GM23338 (cell line): ENCODE measurements at regions not wholly inside any gene's neighbourhood (a gene's known extent, or its start where the extent isn't known, plus 50 kb on each side); places are given as distances from the start of the nearest gene placed in this dataset.

Source experiments
- ATAC-seq: fragments of 200-7000 bp; cut with Tn5 transposase; 3 replicates; pipeline ENCODE4 v1.9.1; 2020
- DNase-seq: peaks from one replicate; pipeline ENCODE4 v3.0.0-alpha.2; 2015; ENCODE audit warnings: low spot score
- H2AFZ ChIP-seq: fragments of 200-600 bp; sonication (generic); 2 replicates; pipeline ENCODE4 v1.8.0; 2016; ENCODE audit warnings: antibody characterized with exemption, mild to moderate bottlenecking, moderate library complexity
- H3F3A ChIP-seq: fragments of 200-600 bp; sonication (generic); replicated peaks from 2 replicates; pipeline ENCODE4 v1.8.0; 2017; ENCODE audit warnings: antibody characterized with exemption, mixed run types, low read depth
- H3K27ac ChIP-seq: fragments of 200-600 bp; sonication (generic); 2 replicates; pipeline ENCODE4 v1.6.1; 2016; ENCODE audit warnings: low read depth
- H3K27me3 ChIP-seq: fragments of 200-600 bp; sonication (generic); 2 replicates; pipeline ENCODE4 v1.8.0; 2016; ENCODE audit warnings: mild to moderate bottlenecking, mixed run types, moderate library complexity; ENCODE audit not compliant: insufficient read depth
- H3K36me3 ChIP-seq: fragments of 200-600 bp; sonication (generic); 2 replicates; pipeline ENCODE4 v1.8.0; 2016; ENCODE audit warnings: mild to moderate bottlenecking; ENCODE audit not compliant: insufficient read depth
- H3K4me1 ChIP-seq: fragments of 200-600 bp; sonication (generic); 2 replicates; pipeline ENCODE4 v1.8.0; 2016; ENCODE audit warnings: mild to moderate bottlenecking, moderate library complexity; ENCODE audit not compliant: insufficient read depth
- H3K4me2 ChIP-seq: fragments of 200-600 bp; sonication (generic); 2 replicates; pipeline ENCODE4 v1.7.1; 2017; ENCODE audit warnings: mixed run types
- H3K4me3 ChIP-seq: fragments of 200-600 bp; sonication (generic); 2 replicates; pipeline ENCODE4 v1.6.1; 2016; ENCODE audit warnings: mixed run types
- H3K79me2 ChIP-seq: fragments of 200-600 bp; sonication (generic); replicated peaks from 2 replicates; pipeline ENCODE4 v1.8.0; 2017; ENCODE audit warnings: mild to moderate bottlenecking; ENCODE audit not compliant: insufficient read depth
- H3K9me2 ChIP-seq: fragments of 200-600 bp; sonication (generic); 2 replicates; pipeline ENCODE4 v1.8.0; 2017; ENCODE audit not compliant: insufficient read depth
- H4K20me1 ChIP-seq: fragments of 200-600 bp; sonication (generic); replicated peaks from 2 replicates; pipeline ENCODE4 v1.8.0; 2017; ENCODE audit warnings: mild to moderate bottlenecking; ENCODE audit not compliant: insufficient read depth
- H3K27ac Mint-ChIP-seq: 2 replicates; pipeline ENCODE4 v1.8.0; 2020; ENCODE audit warnings: inconsistent platforms, mild to moderate bottlenecking, moderate library complexity, mixed read lengths
- H3K27me3 Mint-ChIP-seq: 3 replicates; pipeline ENCODE4 v1.8.0; 2022; ENCODE audit warnings: low read depth, mild to moderate bottlenecking, moderate library complexity, mixed read lengths, inconsistent platforms; ENCODE audit not compliant: insufficient read depth, poor library complexity
- H3K36me3 Mint-ChIP-seq: 3 replicates; pipeline ENCODE4 v1.8.0; 2021; ENCODE audit warnings: low read depth, mild to moderate bottlenecking, inconsistent platforms, moderate library complexity, mixed read lengths
- H3K4me1 Mint-ChIP-seq: 3 replicates; pipeline ENCODE4 v1.8.0; 2020; ENCODE audit warnings: mild to moderate bottlenecking, inconsistent platforms, mixed read lengths
- H3K4me3 Mint-ChIP-seq: 3 replicates; pipeline ENCODE4 v1.8.0; 2021; ENCODE audit warnings: moderate library complexity, mild to moderate bottlenecking, inconsistent platforms, mixed read lengths
- H3K9me3 Mint-ChIP-seq: 3 replicates; pipeline ENCODE4 v1.8.0; 2020; ENCODE audit warnings: moderate library complexity, mild to moderate bottlenecking, inconsistent platforms, mixed read lengths
- CREB1 ChIP-seq: fragments of 250-450 bp; sonication (Bioruptor Pico); IDR thresholded peaks from 2 replicates; pipeline ENCODE4 v1.5.0; 2020; ENCODE audit warnings: low read depth, mild to moderate bottlenecking, moderate library complexity
- CTCF ChIP-seq, 2 experiments: fragments of 200-600 bp in 1 of 2; sonication (generic) in 1 of 2; conservative IDR thresholded peaks; 2 replicates each; pipeline versions ENCODE4 v1.5.1 to v1.6.1; 2016 to 2017; ENCODE audit warnings: antibody characterized with exemption in 2 of 2, low read depth in 2 of 2, mild to moderate bottlenecking in 2 of 2, moderate library complexity in 1 of 2
- ETS1 ChIP-seq: IDR thresholded peaks from 2 replicates; pipeline ENCODE4 v1.6.1; 2016; ENCODE audit warnings: antibody characterized with exemption
- EZH2 ChIP-seq: fragments of 200-600 bp; sonication (generic); IDR thresholded peaks from one replicate; pipeline ENCODE4 v1.8.0; 2017; ENCODE audit warnings: antibody characterized with exemption, mild to moderate bottlenecking, low read depth; ENCODE audit not compliant: unreplicated experiment
- EZH2phosphoT487 ChIP-seq: fragments of 200-600 bp; sonication (generic); IDR thresholded peaks from one replicate; pipeline ENCODE4 v1.8.1; 2018; ENCODE audit warnings: antibody characterized with exemption; ENCODE audit not compliant: unreplicated experiment
- JUNB ChIP-seq: IDR thresholded peaks from one replicate; pipeline ENCODE4 v1.6.1; 2016; ENCODE audit warnings: antibody characterized with exemption; ENCODE audit not compliant: unreplicated experiment
- NANOG ChIP-seq: IDR thresholded peaks from 2 replicates; pipeline ENCODE4 v1.6.1; 2016; ENCODE audit warnings: antibody characterized with exemption, borderline replicate concordance
- POLR2AphosphoS5 ChIP-seq: IDR thresholded peaks from 2 replicates; pipeline ENCODE4 v1.6.1; 2016; ENCODE audit warnings: antibody characterized with exemption, low read depth
- STAT1 ChIP-seq: IDR thresholded peaks from one replicate; pipeline ENCODE4 v1.6.1; 2016; ENCODE audit warnings: antibody characterized with exemption; ENCODE audit not compliant: unreplicated experiment
- ZNF114 ChIP-seq: fragments of 250-450 bp; sonication (Bioruptor Pico); IDR thresholded peaks from 2 replicates; pipeline ENCODE4 v1.5.0; 2020; ENCODE audit warnings: mild to moderate bottlenecking, moderate library complexity
- ZNF331 ChIP-seq: fragments of 250-450 bp; sonication (Bioruptor Pico); IDR thresholded peaks from 2 replicates; pipeline ENCODE4 v1.5.0; 2020; ENCODE audit warnings: low read depth, mild to moderate bottlenecking, moderate library complexity
- TF ChIP-seq, protein P1 (sequence below): fragments of 250-450 bp; sonication (Bioruptor Pico); IDR thresholded peaks from 2 replicates; pipeline ENCODE4 v1.5.0; 2020; ENCODE audit warnings: mild to moderate bottlenecking, moderate library complexity
- TF ChIP-seq, protein P2 (sequence below): IDR thresholded peaks from one replicate; pipeline ENCODE4 v1.6.1; 2018; ENCODE audit warnings: antibody characterized with exemption; ENCODE audit not compliant: unreplicated experiment

DNA sequence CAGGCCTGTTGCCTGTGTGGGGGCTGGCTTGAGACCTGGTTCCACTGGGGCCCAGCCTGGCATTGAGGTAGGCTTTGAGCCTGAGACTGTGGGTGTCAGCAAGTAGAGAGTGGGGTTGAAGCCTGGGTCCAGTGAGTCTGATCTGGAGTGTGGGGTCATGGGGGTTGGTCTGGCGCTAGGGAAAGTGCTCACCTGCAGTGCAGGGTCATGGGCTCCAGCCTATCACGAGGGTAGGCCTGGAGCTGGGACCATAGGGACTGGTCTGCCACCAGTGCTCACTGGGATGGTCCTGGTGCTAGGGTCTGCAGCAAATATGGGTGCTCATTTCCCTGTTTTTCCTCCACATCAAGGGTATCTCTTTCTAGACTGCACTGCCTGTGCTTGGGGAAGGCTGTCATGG is 95.4 kb upstream of the KLF14 start:
- no peaks in the 10 kb centered on the region for H3K9me2 ChIP-seq
- TF ChIP-seq JUNB (no peak), CREB1 (CRISPR knock-in tag) (no peak), NANOG (no peak), EZH2phosphoT487 (no peak), ZNF331 (CRISPR knock-in tag) (no peak), CTCF (conservative IDR thresholded peaks at IDR 0.05; ENCODE audit: low read depth in 2 of 2) (no peak), ZNF114 (no peak), ETS1 (no peak), POLR2AphosphoS5 (no peak), STAT1 (no peak), EZH2 (no peak)
- TF ChIP-seq, protein P1, sequence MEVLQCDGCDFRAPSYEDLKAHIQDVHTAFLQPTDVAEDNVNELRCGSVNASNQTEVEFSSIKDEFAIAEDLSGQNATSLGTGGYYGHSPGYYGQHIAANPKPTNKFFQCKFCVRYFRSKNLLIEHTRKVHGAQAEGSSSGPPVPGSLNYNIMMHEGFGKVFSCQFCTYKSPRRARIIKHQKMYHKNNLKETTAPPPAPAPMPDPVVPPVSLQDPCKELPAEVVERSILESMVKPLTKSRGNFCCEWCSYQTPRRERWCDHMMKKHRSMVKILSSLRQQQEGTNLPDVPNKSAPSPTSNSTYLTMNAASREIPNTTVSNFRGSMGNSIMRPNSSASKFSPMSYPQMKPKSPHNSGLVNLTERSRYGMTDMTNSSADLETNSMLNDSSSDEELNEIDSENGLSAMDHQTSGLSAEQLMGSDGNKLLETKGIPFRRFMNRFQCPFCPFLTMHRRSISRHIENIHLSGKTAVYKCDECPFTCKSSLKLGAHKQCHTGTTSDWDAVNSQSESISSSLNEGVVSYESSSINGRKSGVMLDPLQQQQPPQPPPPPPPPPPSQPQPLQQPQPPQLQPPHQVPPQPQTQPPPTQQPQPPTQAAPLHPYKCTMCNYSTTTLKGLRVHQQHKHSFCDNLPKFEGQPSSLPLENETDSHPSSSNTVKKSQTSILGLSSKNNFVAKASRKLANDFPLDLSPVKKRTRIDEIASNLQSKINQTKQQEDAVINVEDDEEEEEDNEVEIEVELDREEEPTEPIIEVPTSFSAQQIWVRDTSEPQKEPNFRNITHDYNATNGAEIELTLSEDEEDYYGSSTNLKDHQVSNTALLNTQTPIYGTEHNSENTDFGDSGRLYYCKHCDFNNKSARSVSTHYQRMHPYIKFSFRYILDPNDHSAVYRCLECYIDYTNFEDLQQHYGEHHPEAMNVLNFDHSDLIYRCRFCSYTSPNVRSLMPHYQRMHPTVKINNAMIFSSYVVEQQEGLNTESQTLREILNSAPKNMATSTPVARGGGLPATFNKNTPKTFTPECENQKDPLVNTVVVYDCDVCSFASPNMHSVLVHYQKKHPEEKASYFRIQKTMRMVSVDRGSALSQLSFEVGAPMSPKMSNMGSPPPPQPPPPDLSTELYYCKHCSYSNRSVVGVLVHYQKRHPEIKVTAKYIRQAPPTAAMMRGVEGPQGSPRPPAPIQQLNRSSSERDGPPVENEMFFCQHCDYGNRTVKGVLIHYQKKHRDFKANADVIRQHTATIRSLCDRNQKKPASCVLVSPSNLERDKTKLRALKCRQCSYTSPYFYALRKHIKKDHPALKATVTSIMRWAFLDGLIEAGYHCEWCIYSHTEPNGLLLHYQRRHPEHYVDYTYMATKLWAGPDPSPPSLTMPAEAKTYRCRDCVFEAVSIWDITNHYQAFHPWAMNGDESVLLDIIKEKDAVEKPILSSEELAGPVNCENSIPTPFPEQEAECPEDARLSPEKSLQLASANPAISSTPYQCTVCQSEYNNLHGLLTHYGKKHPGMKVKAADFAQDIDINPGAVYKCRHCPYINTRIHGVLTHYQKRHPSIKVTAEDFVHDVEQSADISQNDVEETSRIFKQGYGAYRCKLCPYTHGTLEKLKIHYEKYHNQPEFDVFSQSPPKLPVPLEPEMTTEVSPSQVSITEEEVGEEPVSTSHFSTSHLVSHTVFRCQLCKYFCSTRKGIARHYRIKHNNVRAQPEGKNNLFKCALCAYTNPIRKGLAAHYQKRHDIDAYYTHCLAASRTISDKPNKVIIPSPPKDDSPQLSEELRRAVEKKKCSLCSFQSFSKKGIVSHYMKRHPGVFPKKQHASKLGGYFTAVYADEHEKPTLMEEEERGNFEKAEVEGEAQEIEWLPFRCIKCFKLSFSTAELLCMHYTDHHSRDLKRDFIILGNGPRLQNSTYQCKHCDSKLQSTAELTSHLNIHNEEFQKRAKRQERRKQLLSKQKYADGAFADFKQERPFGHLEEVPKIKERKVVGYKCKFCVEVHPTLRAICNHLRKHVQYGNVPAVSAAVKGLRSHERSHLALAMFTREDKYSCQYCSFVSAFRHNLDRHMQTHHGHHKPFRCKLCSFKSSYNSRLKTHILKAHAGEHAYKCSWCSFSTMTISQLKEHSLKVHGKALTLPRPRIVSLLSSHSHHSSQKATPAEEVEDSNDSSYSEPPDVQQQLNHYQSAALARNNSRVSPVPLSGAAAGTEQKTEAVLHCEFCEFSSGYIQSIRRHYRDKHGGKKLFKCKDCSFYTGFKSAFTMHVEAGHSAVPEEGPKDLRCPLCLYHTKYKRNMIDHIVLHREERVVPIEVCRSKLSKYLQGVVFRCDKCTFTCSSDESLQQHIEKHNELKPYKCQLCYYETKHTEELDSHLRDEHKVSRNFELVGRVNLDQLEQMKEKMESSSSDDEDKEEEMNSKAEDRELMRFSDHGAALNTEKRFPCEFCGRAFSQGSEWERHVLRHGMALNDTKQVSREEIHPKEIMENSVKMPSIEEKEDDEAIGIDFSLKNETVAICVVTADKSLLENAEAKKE (CRISPR knock-in tag) = no peak
- TF ChIP-seq, protein P2, sequence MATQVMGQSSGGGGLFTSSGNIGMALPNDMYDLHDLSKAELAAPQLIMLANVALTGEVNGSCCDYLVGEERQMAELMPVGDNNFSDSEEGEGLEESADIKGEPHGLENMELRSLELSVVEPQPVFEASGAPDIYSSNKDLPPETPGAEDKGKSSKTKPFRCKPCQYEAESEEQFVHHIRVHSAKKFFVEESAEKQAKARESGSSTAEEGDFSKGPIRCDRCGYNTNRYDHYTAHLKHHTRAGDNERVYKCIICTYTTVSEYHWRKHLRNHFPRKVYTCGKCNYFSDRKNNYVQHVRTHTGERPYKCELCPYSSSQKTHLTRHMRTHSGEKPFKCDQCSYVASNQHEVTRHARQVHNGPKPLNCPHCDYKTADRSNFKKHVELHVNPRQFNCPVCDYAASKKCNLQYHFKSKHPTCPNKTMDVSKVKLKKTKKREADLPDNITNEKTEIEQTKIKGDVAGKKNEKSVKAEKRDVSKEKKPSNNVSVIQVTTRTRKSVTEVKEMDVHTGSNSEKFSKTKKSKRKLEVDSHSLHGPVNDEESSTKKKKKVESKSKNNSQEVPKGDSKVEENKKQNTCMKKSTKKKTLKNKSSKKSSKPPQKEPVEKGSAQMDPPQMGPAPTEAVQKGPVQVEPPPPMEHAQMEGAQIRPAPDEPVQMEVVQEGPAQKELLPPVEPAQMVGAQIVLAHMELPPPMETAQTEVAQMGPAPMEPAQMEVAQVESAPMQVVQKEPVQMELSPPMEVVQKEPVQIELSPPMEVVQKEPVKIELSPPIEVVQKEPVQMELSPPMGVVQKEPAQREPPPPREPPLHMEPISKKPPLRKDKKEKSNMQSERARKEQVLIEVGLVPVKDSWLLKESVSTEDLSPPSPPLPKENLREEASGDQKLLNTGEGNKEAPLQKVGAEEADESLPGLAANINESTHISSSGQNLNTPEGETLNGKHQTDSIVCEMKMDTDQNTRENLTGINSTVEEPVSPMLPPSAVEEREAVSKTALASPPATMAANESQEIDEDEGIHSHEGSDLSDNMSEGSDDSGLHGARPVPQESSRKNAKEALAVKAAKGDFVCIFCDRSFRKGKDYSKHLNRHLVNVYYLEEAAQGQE = no peak
- peaks cover 16% of the 10 kb centered on the region; the same call in 2 of the 3 replicates for H3K9me3 Mint-ChIP-seq
- ATAC-seq (no peak), DNase-seq (no peak)
- no peak overlapping the region for H3K4me3 Mint-ChIP-seq
- H3K4me3 ChIP-seq = no peak overlapping the region
- no peaks in the 10 kb centered on the region for H3K4me1 ChIP-seq
- no peaks in the 10 kb centered on the region for H3F3A ChIP-seq
- H4K20me1 ChIP-seq = no peaks in the 10 kb centered on the region
- no peaks in the 10 kb centered on the region; the same call in 1 of the 2 replicates for H3K36me3 ChIP-seq
- H3K36me3 Mint-ChIP-seq = no peaks in the 10 kb centered on the region; the same call in 2 of the 3 replicates
- H3K27me3 ChIP-seq = no peaks in the 10 kb centered on the region
- H3K27ac Mint-ChIP-seq = no peak overlapping the region
- no peaks in the 10 kb centered on the region for H3K79me2 ChIP-seq
- no peak overlapping the region for H3K4me2 ChIP-seq
- no peak overlapping the region for H3K27ac ChIP-seq
- no peak overlapping the region for H2AFZ ChIP-seq
- no peaks in the 10 kb centered on the region for H3K4me1 Mint-ChIP-seq
- no peaks in the 10 kb centered on the region for H3K27me3 Mint-ChIP-seq
